ENCODE measurements at regions not wholly inside any gene's neighbourhood (a gene's known extent, or its start where the extent isn't known, plus 50 kb on each side); places are given as distances from the start of the nearest gene placed in this dataset.
"Not testable (repeated sequence)": the region's sequence is repeated elsewhere in the genome, so short reads cannot be mapped to it uniquely, and the experiment has no call there.

- TF ChIP-seq CTCF (IDR thresholded peaks at IDR 0.05) (no peak), ZFX (IDR thresholded peaks at IDR 0.05; ENCODE audit: borderline replicate concordance) (no peak)
- no peak overlapping the region for H3K27ac ChIP-seq
These were observed 164.4 kb downstream of the CXXC4 start for GRCh38 chr4:104330125-104330905.

GRCh38 chr4:104326991-104327694, 167.6 kb downstream of the CXXC4 start:
- not testable (repeated sequence) for H3K27ac ChIP-seq

GRCh38 chr4:104302731-104303130, 192.0 kb downstream of the CXXC4 start:
- TF ChIP-seq ZFX (IDR thresholded peaks at IDR 0.05; ENCODE audit: borderline replicate concordance) (no peak), CTCF (IDR thresholded peaks at IDR 0.05) (no peak)

GRCh38 chr4:104294811-104295210, 199.9 kb downstream of the CXXC4 start:
- TF ChIP-seq CTCF (IDR thresholded peaks at IDR 0.05) = no peak
- no peak for TF ChIP-seq ZFX (IDR thresholded peaks at IDR 0.05; ENCODE audit: borderline replicate concordance)
- H3K27ac ChIP-seq = no peak overlapping the region

More at GRCh38 chr4:104302731-104303130, 192.0 kb downstream of the CXXC4 start:
- H3K27ac ChIP-seq = no peak overlapping the region

- no peak overlapping the region for H3K27ac ChIP-seq
- no peak for TF ChIP-seq ZFX (IDR thresholded peaks at IDR 0.05; ENCODE audit: borderline replicate concordance)
These were observed 207.8 kb downstream of the CXXC4 start for GRCh38 chr4:104286867-104287266.

- TF ChIP-seq ZFX (IDR thresholded peaks at IDR 0.05; ENCODE audit: borderline replicate concordance) (no peak), CTCF (IDR thresholded peaks at IDR 0.05) (no peak)
These were observed 211.4 kb downstream of the CXXC4 start for GRCh38 chr4:104283303-104283702.

GRCh38 chr4:104279744-104280143, 214.9 kb downstream of the CXXC4 start:
- no peak overlapping the region for H3K27ac ChIP-seq
- TF ChIP-seq CTCF (IDR thresholded peaks at IDR 0.05) (no peak), ZFX (IDR thresholded peaks at IDR 0.05; ENCODE audit: borderline replicate concordance) (no peak)

More at GRCh38 chr4:104283303-104283702, 211.4 kb downstream of the CXXC4 start:
- H3K27ac ChIP-seq = no peak overlapping the region

- no peak for TF ChIP-seq ZFX (IDR thresholded peaks at IDR 0.05; ENCODE audit: borderline replicate concordance)
- no peak for TF ChIP-seq CTCF (IDR thresholded peaks at IDR 0.05)
- no peak overlapping the region for H3K27ac ChIP-seq
These were observed 221.7 kb downstream of the CXXC4 start for GRCh38 chr4:104272966-104273365.

- H3K27ac ChIP-seq = not testable (repeated sequence)
These were observed 225.1 kb downstream of the CXXC4 start for GRCh38 chr4:104269603-104270002.
